SU-DHL-6 (cell line): ENCODE measurements at regions not wholly inside any gene's neighbourhood (a gene's known extent, or its start where the extent isn't known, plus 50 kb on each side); places are given as distances from the start of the nearest gene placed in this dataset.

Source experiments
- EZH2phosphoT487 ChIP-seq: fragments of 200-600 bp; sonication (generic), shearing (Covaris generic); conservative IDR thresholded peaks from 2 replicates; pipeline ENCODE4 v1.6.1; 2018; ENCODE audit warnings: mild to moderate bottlenecking, antibody characterized with exemption, low read length, moderate library complexity, mixed read lengths
- TF ChIP-seq, protein P1 (sequence below): fragments of 200-600 bp; sonication (generic); IDR thresholded peaks from one replicate; pipeline ENCODE4 v1.5.1; 2017; ENCODE audit warnings: antibody characterized with exemption, mild to moderate bottlenecking, low read length, moderate library complexity; ENCODE audit not compliant: insufficient read depth, poor library complexity, severe bottlenecking

DNA sequence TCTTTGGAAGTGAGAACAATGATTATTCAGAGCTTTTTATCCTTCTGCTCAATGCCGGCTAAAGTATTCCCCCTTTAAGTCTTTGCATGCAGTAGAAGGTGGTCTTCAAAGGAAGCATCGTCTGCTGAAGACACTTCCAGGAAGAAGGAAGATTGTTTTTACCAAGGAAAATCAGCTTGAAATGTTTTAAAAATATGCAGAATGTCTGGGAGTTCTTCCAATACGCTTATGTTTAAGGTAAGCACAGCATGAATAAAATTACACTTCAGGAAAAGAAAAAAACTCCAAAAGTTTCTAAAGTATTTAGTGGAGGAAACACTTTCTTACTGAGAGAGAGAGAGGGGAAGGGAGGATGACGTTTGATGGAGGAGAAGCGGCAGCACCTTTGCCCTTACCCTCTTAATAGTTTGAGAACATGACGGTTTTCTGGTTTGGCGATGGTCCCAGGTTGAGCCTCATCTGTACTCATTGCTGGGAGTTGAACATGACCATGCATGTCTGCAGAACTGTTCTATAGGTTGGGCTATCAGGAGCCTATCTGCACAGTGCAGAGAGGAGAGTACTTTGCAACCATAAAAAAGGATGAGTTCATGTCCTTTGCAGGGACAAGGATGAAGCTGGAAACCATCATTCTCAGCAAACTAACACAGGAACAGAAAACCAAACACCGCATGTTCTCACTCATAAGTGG lies 338.1 kb downstream of the ACTR3B start:
- TF ChIP-seq, protein P1, sequence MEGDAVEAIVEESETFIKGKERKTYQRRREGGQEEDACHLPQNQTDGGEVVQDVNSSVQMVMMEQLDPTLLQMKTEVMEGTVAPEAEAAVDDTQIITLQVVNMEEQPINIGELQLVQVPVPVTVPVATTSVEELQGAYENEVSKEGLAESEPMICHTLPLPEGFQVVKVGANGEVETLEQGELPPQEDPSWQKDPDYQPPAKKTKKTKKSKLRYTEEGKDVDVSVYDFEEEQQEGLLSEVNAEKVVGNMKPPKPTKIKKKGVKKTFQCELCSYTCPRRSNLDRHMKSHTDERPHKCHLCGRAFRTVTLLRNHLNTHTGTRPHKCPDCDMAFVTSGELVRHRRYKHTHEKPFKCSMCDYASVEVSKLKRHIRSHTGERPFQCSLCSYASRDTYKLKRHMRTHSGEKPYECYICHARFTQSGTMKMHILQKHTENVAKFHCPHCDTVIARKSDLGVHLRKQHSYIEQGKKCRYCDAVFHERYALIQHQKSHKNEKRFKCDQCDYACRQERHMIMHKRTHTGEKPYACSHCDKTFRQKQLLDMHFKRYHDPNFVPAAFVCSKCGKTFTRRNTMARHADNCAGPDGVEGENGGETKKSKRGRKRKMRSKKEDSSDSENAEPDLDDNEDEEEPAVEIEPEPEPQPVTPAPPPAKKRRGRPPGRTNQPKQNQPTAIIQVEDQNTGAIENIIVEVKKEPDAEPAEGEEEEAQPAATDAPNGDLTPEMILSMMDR, result no peak
- no peak for TF ChIP-seq EZH2phosphoT487
